HG03520 (cell line): ENCODE measurements at regions not wholly inside any gene's neighbourhood (a gene's known extent, or its start where the extent isn't known, plus 50 kb on each side); places are given as distances from the start of the nearest gene placed in this dataset.
"Not testable (repeated sequence)": the region's sequence is repeated elsewhere in the genome, so short reads cannot be mapped to it uniquely, and the experiment has no call there.

ENCODE experiments used
- ATAC-seq: cut with Tn5 transposase; IDR thresholded peaks from one replicate; pipeline ENCODE4 v1.9.1; 2021; ENCODE audit warnings: mild to moderate bottlenecking, moderate library complexity; ENCODE audit not compliant: unreplicated experiment

DNA sequence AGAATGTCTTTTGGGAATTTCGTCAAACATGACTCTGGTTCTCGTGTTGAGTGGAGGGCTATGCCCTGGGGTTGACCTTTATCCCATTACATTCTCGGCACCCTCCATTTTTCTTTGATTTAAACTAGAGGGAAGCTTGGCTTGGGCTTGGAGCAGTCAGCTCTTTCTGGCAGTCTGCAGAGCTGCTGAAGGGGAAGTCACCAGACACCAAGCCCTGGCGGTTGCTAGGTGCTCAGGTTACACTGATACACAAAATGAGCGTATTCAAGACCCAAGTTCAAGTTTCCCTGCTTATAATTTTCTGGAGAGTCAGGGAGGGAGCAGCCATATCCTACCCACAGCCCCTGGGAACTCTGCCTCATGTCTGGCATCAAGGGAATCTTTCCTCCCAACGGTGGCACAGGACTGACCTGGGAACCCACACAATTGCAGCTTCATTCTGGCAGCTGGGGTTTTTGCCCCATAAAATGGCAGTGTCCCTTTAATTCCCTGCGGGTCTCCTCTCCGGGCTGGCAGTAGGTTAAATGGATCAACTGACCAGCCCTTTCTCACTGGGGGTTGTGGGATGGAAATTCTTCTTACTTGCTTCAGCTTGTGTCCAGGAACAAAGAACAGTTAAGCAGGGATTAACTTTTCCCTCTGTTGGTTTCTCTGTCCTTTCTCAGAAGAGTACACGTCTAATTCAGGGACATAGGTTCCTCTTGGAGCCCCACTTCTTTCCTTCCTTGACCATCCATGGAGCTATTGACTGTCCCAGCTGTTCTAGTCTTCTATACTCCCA, 110.0 kb upstream of the DLG1 start:
- no peak for ATAC-seq

DNA sequence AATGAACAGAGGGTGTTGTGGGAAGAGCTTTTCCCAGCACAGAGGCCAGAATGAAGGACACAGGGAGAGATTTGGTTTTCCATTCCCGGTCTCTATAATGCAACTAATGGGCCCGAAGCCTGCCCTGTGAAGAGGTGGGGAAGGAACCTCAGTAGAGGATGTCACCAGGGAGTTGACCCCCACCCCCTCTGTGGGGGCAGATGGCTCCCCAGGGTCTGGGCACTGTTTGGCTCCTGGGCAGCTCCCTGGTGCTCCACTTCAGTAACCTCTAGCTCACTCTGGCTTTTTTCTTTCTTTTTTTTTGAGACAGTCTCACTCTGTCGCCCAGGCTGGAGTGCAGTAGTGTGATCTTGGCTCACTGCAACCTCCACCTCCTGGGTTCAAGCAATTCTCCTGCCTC, 109.1 kb upstream of the DLG1 start:
- no peak for ATAC-seq

DNA sequence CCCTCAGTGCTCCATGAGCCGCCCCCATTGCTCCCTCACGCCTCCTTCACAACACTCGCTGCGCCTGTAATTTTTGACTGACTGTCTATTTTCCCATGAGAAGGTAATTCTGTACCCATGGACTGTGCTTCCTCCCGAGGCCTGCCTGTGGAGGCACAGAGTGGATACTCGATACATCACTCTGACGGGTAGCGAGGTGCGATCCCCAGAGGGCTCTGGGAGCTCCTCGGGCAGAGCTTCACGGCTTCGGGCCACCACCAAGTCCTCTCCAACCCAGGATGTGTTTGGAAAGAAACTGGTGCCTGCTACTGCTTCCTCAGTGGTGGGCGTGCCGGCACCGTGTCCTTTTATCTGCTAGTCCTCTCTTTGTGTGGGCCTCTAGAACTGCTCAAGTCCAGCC, 108.6 kb upstream of the DLG1 start:
- ATAC-seq = no peak

DNA sequence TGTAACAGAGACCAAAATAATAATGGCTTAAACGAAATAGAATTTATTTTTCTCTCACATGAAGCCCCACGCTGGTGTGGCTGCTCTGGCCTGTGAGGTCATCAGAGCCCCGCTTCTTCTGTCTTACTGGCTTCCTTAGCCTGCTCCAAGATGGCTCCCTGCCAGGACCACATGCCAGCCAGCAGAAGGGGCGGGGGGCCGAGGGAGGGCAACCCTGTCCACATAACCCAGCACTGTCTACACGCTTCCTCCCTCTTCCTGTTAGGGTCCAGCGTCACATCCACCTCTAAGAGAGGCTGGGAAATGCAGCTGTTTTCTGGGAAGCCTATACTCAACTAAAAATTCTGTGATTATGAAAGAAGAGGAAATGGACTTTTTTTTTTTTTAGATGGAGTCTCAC, 107.9 kb upstream of the DLG1 start:
- ATAC-seq = no peak

DNA sequence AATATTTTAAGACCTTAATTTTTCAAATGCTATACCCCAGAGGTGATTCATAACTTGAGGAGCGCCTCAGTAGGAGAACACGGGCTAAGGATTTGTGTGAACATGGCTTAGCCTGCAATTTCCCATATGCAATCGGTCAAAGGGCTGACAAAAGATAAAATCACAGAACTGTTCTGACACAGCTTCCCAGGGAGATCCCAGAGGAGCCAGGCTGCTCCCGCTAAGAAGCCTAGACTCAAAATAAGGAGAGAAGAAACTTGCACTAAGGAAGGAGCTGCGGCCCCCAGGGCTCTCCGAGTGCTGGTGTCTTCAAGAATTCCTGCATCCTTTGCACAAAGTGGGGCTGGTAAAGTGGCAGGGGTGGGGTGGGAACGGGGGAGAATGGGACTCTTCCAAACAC, 106.3 kb upstream of the DLG1 start:
- ATAC-seq = no peak

DNA sequence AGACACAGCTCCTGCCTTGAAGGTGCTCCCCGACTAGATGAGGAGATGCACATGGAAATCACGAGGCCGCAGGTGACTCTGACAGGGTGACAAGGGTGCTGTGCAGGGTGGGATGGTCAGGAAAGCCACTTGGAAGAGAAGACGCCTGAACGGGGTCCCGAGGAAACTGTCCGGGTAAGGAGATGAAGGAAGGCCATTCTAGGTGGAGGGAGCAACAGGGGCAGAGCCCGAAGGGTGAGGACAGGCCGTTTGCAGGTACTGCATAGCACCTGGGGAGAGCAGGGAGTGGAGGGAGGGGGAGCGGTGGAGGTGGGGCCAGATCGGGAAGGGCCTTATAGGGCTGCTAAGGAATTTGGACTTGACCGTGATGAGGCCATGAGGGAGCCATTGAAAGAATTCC, 105.6 kb upstream of the DLG1 start:
- ATAC-seq = no peak

DNA sequence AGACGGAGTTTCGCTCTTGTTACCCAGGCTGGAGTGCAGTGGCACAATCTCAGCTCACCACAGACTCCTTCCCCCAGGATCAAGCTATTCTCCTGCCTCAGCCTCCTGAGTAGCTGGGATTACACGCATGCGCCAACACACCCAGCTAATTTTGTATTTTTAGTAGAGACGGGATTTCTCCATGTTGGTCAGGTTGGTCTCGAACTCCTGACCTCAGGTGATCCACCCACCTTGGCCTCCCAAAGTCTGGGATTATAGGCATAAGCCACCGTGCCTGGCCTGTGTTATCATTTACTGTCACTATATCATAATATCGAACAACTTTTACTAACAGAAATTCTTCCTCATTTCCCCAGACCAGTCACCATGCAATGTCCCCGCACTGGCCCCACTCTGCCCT, 104.0 kb upstream of the DLG1 start:
- not testable (repeated sequence) for ATAC-seq

DNA sequence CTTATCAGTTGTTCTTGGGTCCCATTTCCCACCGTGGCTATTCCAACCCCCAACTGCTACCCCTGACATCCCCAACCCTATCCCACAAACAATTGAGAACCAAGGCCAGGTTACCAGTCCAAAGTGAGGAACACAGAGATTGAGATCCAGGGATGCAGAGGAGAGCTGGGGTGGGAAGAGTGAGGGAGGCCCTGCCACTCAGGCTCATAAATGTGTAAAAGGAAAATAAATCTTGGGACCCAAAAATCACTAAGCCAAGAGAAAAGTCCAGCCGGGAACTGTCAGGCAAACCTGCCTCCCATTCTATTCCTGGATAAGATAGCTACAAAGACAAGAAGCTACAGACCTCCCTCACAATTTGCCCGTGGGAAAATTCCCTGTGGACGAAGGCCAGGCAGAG, 101.1 kb upstream of the DLG1 start:
- ATAC-seq = no peak

DNA sequence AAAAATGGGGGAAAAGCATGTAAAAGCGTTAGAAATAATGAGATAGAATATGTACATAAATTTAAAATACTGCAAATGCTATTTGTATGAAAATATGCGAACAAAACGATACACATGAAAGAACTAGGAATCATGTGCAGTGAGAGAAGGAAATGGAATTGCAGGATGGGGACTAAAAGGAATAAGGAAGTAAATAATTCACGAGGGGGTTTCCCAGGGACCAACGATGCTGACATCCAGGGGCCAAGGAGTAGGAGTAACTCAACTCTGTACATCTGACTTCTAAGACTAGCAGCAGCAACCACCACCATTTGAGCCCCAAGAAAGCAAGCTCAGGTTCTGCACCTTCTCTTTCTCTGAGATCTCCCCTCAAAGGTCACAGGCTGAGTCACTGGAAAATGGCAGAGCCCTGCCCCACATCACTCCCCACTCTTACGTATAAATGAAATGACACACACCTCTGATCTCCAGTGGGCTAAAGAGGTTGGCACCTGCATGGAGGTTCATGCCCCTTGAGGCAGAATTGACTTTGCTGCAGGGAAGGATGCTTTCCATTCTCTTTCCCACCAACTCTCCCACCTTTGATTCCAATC, 100.0 kb upstream of the DLG1 start:
- ATAC-seq = no peak

DNA sequence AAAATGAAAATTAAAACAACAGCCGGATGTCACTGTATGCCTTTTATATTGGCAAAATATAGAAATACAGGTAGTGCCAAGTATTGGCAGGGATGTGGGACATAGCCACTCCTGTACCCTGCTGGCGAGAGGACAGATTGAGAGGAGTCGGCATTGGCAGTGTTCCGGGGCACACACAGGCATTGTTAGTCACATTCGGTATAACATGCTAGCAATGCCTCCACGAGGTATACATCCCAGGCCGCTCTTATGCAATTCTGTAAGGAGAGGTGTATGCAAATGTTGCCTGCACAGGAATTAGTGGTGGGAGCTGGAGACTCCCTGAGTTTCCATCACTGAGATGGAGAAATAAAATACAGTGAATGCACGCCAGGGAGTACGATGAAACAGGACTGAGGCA, 99.4 kb upstream of the DLG1 start:
- no peak for ATAC-seq

DNA sequence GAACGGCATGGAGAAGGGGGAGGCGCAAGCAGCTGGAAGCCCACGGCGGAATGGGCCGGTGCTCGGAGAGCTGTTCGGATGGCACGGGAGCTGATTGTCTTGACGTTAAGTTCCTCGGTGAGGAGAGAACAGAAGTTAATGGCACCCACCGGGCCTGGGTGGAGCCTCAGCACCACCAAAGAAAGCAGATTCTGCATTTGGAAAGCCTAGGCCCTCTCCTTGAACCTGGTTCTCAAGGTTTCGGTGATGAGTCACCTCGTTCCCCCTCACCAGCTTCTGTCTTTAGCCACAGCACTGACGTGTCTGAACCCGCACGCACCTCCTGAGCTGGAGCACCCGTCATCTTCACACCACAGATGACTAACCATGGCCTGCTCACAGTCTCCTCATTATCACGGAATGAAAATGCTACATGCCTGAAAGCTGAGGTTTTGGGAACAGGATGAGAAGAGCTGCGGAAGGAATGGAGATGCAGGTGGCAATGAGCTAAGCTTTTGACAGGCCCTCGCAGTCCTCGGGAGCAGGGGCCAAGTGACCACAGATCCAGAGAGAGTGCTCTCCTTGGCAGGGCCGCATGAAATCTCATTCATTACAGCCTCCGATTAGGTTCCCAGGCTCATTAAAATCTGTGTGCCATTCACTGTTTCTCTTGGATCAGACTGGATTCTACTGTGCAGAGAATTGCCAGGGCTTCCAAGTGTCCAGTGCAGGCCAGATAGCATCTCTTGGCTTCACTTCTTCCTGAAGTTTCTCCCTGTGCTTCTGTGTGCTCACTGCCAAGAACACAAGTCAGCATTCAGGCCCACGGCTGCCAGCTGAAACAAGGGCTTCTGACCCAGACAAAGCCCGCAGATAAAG, 96.3 kb upstream of the DLG1 start:
- peak; percentile 97 for ATAC-seq

DNA sequence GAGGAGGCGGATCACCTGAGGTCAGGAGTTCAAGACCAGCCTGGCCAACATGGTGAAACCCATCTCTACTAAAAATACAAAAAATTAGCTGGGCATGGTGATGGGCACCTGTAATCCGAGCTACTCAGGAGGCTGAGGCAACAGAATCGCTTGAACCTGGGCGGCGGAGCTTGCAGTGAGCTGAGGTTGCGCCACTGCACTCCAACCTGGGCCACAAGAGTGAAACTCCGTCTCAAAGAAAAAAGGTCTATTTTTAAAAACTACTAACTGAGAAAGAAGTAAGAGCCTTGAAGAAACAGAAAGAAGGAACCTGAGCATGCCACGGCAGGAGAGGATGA, 95.7 kb upstream of the DLG1 start:
- ATAC-seq = not testable (repeated sequence)

DNA sequence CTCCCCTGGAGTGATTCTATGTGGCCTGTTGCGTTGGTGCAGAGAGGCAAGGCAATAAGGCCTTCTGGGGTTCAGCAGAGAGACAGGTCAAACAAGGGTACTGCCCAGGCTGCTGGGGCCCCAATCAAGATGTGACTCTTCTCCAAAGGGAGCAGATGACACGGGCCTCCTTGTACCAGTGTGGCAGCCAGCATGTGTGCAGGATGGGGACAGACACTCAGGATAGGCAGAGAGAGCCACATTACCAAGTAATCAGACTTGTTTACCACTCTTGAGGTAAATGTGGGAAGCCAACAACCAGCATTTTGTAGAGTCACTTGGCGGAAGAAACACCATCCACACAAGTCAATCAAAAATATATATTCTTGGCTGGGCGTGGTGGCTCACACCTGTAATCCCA, 95.3 kb upstream of the DLG1 start:
- ATAC-seq = no peak

DNA sequence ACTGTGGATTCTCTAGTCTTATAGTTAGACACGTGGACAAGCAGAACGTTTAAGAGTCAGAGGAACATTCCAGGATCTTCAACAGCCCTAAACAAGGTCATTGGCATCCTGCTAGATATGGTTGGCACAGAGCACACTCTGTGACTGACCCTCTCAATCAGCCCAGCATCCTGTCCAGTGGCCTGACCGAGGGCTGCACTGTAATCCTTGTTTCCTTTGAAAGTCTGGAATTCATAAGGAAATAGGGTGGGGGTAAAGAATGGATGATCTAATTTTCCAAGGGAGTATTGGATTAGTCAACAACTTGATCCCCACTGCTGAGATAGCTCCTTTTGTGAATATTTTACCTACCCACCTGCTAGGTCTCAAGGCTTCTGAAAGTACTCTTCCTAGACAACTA, 94.5 kb upstream of the DLG1 start:
- ATAC-seq = no peak

DNA sequence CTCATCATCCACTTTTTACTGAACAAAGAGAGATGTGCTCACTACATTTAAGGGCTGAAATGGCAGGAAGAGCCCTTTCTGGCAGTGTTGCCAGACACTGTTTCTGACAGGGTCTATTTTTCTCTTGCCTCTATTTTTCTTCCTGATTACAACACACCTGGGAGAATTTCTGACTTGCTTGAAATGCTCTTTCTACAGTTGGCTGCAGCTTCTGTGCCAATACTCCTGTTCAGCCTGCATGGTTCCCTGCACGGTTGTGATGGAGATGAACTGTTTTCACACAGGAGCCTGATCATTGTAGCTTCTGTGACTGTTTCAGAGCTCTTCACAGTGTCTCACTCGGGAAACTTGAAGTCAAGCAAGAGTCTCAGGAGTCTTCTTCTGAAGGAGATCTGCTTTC, 83.0 kb upstream of the DLG1 start:
- ATAC-seq = no peak

DNA sequence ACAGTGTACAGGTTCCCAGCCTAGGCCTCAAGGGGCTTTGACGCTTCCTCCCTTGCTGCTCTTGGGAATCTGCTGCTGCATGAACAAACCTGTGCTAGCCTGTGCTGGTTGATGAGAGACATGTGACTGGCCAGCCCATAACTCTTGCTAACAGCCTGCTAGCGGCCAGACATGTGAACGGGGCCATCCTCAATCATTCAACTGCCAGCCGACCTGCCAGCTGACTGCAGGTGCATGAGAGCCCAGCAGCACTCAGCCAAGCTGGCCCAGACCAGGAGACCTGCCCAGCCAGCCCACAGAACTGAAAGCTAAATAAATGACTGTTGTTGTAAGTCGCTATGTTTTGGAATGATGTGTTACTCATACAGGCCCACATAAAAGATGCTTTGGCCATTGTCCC, 82.4 kb upstream of the DLG1 start:
- no peak for ATAC-seq

DNA sequence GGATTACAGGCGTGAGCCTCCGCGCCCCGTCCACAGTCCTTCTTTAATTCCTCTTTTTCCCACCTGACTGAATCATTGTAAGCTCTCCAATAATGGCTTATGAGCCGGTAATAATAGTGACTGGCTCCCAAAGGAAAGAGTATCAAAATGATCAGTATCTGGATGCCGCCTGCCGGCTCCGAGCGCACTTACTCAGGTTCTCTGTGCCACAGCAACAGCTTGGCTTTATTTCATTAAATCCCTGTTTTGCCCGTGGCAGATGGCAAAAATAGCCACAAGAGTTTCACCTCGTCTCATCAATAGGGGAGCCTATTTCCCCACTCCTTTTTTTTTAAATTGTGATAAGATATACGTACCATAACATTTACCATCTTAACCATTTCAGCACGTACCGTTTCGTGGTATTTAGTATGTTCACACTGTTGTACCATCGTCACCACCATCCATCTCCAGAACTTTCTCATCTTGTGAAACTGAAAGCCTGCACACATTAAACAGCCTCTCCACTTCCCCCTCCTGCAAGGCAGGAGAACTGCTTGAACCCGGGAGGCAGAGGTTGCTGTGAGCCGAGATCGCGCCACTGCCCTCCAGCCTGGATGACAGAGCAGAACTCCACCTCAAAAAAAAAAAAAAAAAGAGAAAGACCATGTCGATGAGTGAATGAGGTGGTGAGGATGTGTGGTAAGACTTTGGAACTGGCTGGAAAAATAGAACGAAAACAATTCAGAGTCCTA, 80.7 kb upstream of the DLG1 start:
- ATAC-seq = no peak

DNA sequence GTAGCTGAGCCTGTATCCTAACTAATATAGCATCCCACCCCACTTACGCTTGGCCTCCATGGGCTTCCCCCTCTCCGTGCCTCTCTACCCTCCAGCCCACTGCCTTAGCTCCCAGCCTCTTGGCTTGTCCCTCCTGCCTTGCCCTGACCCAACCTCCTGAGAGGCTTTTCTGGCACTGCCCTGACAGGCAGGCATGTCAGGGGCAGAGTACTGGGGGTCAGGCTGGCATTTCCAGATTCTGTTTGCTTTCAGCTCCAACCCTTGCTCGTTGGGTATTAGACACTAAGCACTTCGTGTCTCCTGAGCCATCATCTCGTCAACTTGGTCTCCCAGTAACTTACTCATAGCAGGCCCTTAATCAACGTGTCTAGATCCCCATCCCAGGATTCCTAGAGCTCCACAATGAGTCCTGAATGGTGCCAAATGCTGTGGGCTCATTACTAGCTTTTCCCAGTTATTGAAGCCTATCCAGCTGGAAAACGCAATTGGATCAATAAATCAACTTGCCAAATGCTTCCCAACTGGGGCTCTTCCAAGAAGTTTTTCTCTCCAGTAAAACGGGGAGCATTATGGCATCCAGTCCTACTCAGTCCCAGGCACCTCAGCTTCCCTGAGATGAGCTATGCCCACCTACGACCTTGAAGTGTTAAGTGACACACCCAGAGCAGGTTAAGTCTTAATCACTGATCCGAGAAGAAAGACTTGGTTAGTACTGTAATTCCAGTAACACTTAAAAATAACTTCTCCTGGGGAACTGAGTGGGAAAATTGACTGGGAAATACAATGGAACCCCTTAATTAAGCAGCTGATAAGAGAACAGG, 78.5 kb upstream of the DLG1 start:
- no peak for ATAC-seq

DNA sequence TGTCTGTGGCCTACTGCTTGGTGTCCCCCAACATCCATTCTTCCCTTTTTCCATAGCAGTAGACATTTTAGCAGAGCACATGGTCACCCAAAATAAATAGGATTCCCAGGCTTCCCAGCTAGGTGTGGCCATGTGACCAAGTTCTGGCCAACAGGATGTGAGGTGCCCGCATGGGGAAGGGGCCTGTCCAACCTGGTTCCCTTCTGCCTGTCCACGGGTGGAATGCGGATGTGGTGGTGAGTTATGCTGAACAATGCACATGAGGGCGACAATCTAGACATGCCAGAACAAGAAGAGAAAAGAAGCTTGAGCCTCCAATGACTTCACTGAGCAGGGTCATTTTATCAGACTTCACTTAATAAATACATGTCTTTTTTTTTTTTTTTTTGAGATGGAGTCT, 77.6 kb upstream of the DLG1 start:
- ATAC-seq = no peak

DNA sequence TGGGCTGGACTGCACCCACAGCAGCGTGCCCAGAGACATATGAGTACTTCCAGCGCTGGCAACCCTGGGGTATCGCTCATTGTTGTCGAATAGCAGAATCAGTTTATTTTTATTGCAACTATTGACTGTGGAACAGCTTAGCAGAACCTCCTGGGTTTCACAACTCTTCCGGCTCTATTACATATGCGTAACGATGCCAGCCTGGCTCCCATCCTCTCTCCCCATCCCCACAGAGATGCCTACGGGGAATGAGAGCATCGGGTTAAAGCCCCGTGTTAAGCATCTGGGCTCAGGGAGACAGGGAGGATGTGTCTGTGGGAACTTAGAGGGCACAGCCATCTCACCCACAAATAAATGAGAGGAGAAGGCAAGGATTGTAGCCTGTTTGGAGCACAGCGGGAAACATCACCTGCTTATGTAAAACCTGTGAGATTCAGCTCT, 76.6 kb upstream of the DLG1 start:
- no peak for ATAC-seq

DNA sequence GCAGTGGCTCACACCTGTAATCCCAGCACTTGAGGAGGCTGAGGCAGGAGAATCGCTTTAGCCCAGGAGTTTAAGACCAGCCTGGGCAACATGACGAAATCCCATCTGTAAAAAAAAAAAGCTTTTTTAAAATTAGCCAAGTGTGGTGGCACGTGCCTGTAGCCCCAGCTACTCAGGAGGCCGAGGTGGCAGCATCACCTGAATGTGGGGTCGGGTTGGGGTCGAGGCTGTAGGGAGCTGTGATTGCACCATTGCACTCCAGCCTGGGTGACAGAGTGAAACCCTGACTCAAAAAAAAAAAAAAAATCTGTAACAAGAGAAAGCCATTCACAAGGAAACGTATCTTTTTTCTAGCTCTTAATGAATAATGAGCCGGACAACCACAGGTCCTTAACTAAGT, 74.7 kb upstream of the DLG1 start:
- no peak for ATAC-seq
